Stimulated activated naive B cell treated with anti-CD40 and anti-IgM and Interleukin-4, amounts not matched to agents 10 μg/mL and 1 μg/mL and 100 μg/mL, for 72 hours (primary cell): ENCODE measurements at regions not wholly inside any gene's neighbourhood (a gene's known extent, or its start where the extent isn't known, plus 50 kb on each side); places are given as distances from the start of the nearest gene placed in this dataset.
A peak's percentile ranks its signal among the peaks of the same experiment; 100 is the strongest.

Experiments used
- ATAC-seq, 2 donors: fragments of 150-1000 bp; cut with Tn5 transposase; replicated peaks; 2 replicates each; pipeline ENCODE4 v1.10.0; 2021; ENCODE audit warnings: moderate library complexity in 1 of 2
- DNase-seq: peaks from one replicate; pipeline ENCODE4 v3.0.0; 2021
- H3K27ac Mint-ChIP-seq: one replicate; pipeline ENCODE4 v1.8.0; 2022; ENCODE audit warnings: mild to moderate bottlenecking, mixed read lengths
- H3K27me3 Mint-ChIP-seq, 2 donors: one replicate each; pipeline ENCODE4 v1.8.0; 2022; ENCODE audit warnings: mixed read lengths in 2 of 2
- H3K36me3 Mint-ChIP-seq, 2 donors: one replicate each; pipeline ENCODE4 v1.8.0; 2022; ENCODE audit warnings: mixed read lengths in 2 of 2, mild to moderate bottlenecking in 1 of 2
- H3K4me1 Mint-ChIP-seq, 2 donors: one replicate each; pipeline ENCODE4 v1.8.0; 2022; ENCODE audit warnings: mixed read lengths in 2 of 2, mild to moderate bottlenecking in 1 of 2
- H3K4me3 Mint-ChIP-seq, 2 donors: one replicate each; pipeline ENCODE4 v1.8.0; 2022; ENCODE audit warnings: mild to moderate bottlenecking in 2 of 2, mixed read lengths in 2 of 2, moderate library complexity in 1 of 2
- H3K9me3 Mint-ChIP-seq, 2 donors: one replicate each; pipeline ENCODE4 v1.8.0; 2022; ENCODE audit warnings: mixed read lengths in 2 of 2, mild to moderate bottlenecking in 1 of 2

DNA sequence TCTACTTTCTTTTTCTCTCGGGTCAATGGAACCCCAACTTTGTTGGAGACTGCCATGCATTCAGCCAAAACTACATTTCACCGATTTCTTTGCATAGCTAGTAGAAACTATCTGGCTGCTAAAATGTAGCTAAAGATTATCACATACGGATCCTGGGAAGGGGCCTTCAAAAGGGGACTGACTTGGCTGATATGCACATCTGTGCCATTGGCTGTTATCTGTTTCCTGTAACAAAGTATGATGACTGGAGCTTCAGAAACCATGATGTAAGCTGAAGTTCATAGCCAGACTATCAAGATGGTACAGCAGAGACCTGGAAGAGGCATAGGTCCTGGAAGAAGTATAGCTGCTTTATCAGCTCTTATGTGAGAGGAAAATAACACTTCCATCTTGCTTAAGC is 179.1 kb downstream of the NSUN3 start:
- H3K27ac Mint-ChIP-seq, result no peak overlapping the region
- no peaks in the 10 kb centered on the region for H3K4me1 Mint-ChIP-seq
- DNase-seq (no peak), ATAC-seq (no peak)
- no peak overlapping the region for H3K4me3 Mint-ChIP-seq
- no peaks in the 10 kb centered on the region for H3K27me3 Mint-ChIP-seq
- H3K9me3 Mint-ChIP-seq, result peaks cover 0 to 4% of the 10 kb centered on the region in 2 donors
- no peaks in the 10 kb centered on the region for H3K36me3 Mint-ChIP-seq

DNA sequence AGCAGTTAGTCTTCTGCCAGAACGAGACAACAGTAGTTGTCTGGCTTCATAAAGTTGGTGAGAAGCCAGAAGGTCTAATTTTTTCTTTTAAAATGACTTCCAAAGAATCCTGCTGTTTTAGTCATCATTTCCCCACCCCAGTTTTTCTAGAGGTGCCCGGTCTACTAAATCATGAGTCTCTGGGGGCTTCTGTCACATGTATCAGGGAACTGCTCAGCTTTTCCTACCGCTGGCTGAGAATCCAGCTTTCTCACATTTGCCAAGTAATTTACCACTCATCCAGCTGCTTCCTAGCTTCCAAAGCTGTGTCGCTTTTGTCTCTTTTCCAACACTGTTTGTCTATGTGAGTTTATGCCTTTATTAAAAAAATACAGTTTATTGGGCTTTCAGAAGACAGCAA is 183.3 kb downstream of the NSUN3 start:
- Mint-ChIP-seq H3K4me1 (no peaks in the 10 kb centered on the region), H3K9me3 (no peaks in the 10 kb centered on the region)

DNA sequence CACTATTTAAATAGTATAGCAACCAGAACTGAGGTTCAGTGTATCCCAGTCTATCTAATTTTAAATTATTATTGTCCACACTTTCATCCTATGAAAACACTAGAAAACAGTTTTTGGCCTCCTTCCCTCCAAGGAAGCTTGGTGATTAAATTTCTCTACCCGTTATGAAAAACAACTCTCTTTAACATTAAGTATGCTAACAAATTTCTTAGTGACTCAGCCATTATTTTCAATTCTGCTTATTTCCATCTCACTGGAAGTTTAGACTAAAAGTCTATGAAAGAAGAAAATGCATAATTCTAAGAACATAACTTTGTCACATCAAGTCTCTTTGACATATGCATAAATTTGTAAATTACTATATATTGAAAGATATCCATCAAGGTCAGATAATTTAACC is 185.2 kb downstream of the NSUN3 start:
- no peak for DNase-seq
- Mint-ChIP-seq H3K4me1 (no peaks in the 10 kb centered on the region), H3K9me3 (no peaks in the 10 kb centered on the region), H3K4me3 (no peak overlapping the region), H3K36me3 (no peaks in the 10 kb centered on the region), H3K27me3 (peaks cover 3 to 7% of the 10 kb centered on the region in 2 donors), H3K27ac (no peak overlapping the region)
- ATAC-seq, result no peak

More for the DNA sequence above, 183.3 kb downstream of the NSUN3 start:
- DNase-seq (no peak), ATAC-seq (no peak)
- no peak overlapping the region for H3K4me3 Mint-ChIP-seq
- no peak overlapping the region for H3K27ac Mint-ChIP-seq
- no peaks in the 10 kb centered on the region for H3K36me3 Mint-ChIP-seq
- H3K27me3 Mint-ChIP-seq, result peaks cover 3 to 7% of the 10 kb centered on the region in 2 donors

DNA sequence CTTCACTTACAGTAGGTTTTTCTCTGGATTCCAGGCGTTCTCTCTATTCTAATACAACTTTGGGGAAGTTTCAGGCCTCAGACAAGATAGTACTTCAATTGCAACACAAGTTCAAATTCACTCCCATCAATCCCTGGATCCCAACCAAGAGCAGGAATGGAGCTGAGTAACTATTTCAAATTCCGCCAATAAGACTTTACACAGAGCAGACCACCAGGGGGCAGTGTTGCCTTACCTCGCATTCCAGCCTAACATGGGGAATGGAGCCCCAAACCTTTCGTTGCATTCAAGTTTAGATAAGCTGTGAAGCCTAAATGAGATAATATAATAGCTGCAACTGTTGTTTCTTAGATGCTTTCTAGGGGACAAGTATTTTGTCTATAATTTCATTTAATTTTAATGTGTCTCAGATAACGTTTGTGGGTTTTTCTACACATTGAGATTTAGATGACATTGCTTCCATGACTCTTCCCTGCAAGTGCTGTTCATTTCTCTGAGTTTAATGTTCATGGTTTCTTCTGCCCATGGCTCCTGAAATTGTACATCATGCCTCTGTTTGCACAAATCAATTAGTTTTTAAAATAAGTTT is 186.7 kb downstream of the NSUN3 start:
- Mint-ChIP-seq H3K36me3 (no peaks in the 10 kb centered on the region), H3K27ac (no peak overlapping the region), H3K4me1 (no peaks in the 10 kb centered on the region), H3K9me3 (no peaks in the 10 kb centered on the region), H3K4me3 (no peak overlapping the region), H3K27me3 (peaks cover 3 to 7% of the 10 kb centered on the region in 2 donors)
- peak; percentile 50 to 60 for ATAC-seq
- DNase-seq, result peak; percentile 25

DNA sequence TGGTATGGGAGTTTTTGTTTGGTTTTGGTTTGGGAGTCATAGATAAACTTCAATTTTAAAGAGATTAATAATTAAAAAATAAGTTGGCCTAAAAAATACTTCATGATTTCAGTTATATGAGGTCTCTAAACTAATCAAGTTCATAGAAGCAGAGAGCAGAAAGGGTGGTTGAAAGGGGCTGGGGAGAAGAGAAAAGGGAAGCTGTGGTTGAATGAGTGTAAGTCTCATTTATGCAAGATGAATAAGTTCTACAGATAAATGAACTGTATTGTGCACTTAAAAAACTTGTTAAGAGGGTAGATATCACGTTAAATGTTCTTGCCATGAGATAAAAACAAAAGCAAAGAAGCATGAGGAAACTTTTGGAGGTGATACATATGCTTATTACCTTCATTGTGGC is 188.7 kb downstream of the NSUN3 start:
- no peaks in the 10 kb centered on the region for H3K36me3 Mint-ChIP-seq
- H3K27me3 Mint-ChIP-seq, result peaks cover 3 to 7% of the 10 kb centered on the region in 2 donors
- ATAC-seq (no peak), DNase-seq (no peak)
- H3K27ac Mint-ChIP-seq, result no peak overlapping the region
- H3K4me3 Mint-ChIP-seq, result no peak overlapping the region
- H3K4me1 Mint-ChIP-seq, result no peaks in the 10 kb centered on the region
- no peaks in the 10 kb centered on the region for H3K9me3 Mint-ChIP-seq

DNA sequence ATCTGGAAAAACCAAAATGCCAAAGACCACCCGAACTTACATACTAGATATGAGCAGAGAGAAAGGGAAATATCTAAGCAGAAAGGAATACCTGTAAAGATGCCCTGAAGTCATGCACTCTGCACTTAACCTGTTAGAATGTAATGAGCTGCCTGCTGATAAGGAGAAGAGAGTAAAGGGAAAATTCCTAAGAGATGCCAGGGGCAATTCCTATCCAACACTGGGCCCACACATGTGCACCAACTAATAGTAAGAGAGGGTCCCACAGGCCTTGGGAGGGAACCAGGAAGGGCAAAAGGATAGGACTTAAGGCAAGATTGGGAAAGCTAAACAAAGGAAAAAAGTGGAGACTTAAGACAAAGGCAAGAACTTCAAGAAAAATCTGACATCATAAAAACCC is 189.5 kb downstream of the NSUN3 start:
- H3K4me1 Mint-ChIP-seq, result no peaks in the 10 kb centered on the region
- H3K36me3 Mint-ChIP-seq, result no peaks in the 10 kb centered on the region
- no peaks in the 10 kb centered on the region for H3K9me3 Mint-ChIP-seq
- no peak for ATAC-seq
- H3K4me3 Mint-ChIP-seq, result no peak overlapping the region
- no peak for DNase-seq
- H3K27me3 Mint-ChIP-seq, result peaks cover 3 to 7% of the 10 kb centered on the region in 2 donors
- no peak overlapping the region for H3K27ac Mint-ChIP-seq

DNA sequence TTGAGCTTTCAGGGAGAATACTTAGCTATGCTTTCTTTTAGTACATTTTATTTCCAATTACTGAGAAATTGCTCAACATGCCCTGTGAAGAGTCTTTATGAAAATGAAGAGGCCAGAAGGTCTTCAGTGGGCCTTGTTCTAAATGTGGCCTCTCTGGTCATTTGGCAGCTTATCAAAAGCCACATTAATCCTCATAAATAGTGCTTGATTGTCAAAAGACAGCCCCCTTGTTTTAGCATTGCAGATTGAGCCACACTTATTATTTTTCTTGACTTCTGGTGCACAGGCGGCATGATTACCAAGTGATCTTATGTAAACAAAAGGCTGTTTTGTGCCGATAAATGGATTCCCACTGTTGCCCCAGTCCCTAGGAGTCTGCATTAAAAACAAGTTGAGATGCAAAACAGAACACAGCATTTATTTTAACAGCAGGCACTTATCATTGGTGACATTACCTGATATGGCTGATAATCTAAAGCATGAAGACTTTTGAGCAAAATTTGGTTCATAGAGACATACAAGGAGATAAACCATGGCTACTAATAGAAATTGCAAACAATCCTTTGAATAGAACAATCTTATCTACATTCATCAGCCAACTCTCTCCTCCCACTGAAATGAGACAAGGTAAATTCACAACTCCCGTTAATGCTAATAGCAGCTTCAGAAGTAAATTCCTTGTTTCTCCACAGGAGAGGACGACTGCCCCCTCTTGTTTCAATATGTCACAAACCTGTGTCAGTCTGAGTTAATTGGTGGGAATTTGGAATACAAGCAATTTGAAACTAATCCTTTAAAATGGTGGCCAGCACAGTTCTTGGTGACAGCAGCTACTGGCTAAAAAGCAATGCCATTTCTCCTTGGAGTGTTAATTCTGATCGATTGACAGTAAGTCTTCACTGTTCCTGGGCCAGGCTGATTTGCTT is 194.3 kb downstream of the NSUN3 start:
- no peaks in the 10 kb centered on the region for H3K36me3 Mint-ChIP-seq
- H3K27me3 Mint-ChIP-seq, result no peaks in the 10 kb centered on the region
- ATAC-seq (no peak), DNase-seq (no peak)
- H3K9me3 Mint-ChIP-seq, result peaks cover 0 to 1% of the 10 kb centered on the region in 2 donors
- H3K27ac Mint-ChIP-seq, result no peak overlapping the region
- H3K4me1 Mint-ChIP-seq, result no peaks in the 10 kb centered on the region
- no peak overlapping the region for H3K4me3 Mint-ChIP-seq

DNA sequence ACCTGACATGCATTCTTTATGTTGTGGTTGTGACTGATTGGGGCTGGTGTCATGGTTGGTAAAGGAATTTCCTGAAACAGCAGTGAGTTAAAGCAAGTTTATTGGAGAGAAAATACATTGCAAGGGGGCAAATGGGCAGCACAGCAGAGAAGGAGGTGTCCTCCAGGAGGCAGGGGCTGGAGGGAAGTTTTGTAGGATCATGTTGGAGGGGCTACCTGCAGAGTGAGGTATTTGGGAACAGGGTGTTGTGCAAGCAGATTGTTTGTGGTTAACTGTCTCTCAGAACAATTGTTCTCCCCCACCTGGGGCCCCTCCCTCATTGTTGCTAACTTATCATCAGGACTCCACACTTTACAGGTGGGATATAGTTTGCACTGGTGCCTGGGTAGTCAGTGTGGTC is 196.0 kb downstream of the NSUN3 start:
- no peak for ATAC-seq
- Mint-ChIP-seq H3K27me3 (no peaks in the 10 kb centered on the region), H3K4me1 (no peaks in the 10 kb centered on the region), H3K27ac (no peak overlapping the region), H3K4me3 (no peak overlapping the region), H3K9me3 (peaks cover 0 to 1% of the 10 kb centered on the region in 2 donors), H3K36me3 (no peaks in the 10 kb centered on the region)
- DNase-seq, result no peak

DNA sequence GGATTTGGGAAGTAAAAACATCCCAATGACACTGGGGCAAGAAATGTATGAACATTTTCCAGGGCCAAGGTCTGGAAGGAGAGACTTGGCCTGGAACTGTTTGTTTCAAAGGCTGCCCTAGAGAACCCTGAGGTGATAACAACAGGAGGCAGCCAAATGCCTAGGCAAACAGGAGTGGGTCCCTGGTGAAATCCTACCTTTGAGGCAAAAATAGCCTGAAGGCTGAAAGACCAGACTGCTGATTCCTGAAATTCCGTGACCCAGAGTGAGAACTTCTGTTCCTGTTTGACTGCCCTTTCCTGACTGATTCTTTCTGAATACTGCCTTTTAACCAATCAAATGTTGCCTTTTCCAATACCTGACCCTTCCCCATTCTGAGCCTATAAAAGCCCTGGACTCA is 196.4 kb downstream of the NSUN3 start:
- Mint-ChIP-seq H3K4me3 (no peak overlapping the region), H3K4me1 (no peaks in the 10 kb centered on the region), H3K9me3 (peaks cover 0 to 1% of the 10 kb centered on the region in 2 donors), H3K36me3 (no peaks in the 10 kb centered on the region), H3K27me3 (no peaks in the 10 kb centered on the region), H3K27ac (no peak overlapping the region)
- DNase-seq (no peak), ATAC-seq (no peak)

DNA sequence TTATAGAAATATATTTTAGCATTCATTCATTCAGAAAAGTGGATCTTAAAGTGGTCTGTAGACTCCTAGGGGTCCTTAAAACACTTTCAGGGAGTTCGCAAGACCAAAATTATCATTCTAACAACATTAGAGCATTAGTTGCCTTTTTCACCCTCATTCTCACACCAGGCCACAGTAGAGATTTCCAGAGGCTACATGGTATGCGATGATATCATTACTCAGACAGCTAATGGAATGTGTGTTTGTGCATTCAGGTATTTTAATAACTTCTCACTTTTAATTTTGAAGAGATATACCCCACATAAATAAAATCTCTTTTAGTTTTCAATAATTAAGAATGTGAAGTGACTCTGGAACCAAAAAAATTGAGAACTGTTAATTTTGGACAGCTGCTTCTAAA is 206.9 kb downstream of the NSUN3 start:
- no peak for ATAC-seq
- no peaks in the 10 kb centered on the region for H3K36me3 Mint-ChIP-seq

DNA sequence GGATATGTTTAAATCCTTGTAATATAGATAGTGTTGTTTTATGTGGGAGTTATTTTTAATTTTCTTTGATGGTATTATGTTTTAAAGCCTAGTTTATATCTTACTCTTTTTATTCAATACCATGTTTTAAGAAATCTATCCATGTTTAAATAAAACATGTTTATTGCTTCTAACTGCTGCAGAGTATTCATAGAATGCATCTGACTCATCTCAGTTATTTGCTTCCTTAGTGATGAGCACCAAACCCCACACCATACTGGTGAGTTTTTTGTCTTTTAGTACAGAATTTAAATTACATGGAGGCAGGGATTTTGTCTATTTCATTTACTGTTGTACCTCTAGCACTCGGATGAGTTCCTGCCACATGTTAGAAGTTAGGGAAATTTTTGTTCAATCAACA is 209.2 kb downstream of the NSUN3 start:
- Mint-ChIP-seq H3K27ac (no peak overlapping the region), H3K9me3 (peaks cover 0 to 1% of the 10 kb centered on the region in 2 donors), H3K36me3 (no peaks in the 10 kb centered on the region), H3K27me3 (no peaks in the 10 kb centered on the region), H3K4me3 (no peak overlapping the region), H3K4me1 (no peaks in the 10 kb centered on the region)
- ATAC-seq, result no peak
- DNase-seq, result no peak

More for the DNA sequence above, 206.9 kb downstream of the NSUN3 start:
- H3K4me1 Mint-ChIP-seq, result no peaks in the 10 kb centered on the region
- peaks cover 0 to 1% of the 10 kb centered on the region in 2 donors for H3K9me3 Mint-ChIP-seq
- H3K27ac Mint-ChIP-seq, result no peak overlapping the region
- DNase-seq, result no peak
- no peak overlapping the region for H3K4me3 Mint-ChIP-seq
- H3K27me3 Mint-ChIP-seq, result no peaks in the 10 kb centered on the region

DNA sequence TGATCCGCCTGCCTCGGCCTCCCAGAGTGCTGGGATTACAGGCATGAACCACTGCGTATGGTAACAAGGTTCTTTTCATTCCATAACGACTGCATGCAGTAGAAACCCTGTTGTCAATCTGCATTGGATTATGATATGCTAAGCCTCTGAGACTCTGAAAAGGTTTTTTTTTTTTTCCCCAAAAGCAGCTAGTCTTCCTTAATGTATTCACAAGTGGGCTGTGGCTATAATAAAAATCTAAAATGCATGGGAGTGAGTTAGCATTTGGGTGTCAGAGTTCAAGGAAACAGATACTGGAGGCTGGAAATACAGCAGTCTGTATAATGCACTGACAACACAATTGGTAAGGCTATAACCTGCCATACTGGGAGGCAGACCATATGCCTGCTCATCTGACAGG is 218.1 kb downstream of the NSUN3 start:
- Mint-ChIP-seq H3K4me1 (no peaks in the 10 kb centered on the region), H3K9me3 (peaks cover 2 to 3% of the 10 kb centered on the region in 2 donors), H3K4me3 (no peak overlapping the region), H3K27me3 (no peaks in the 10 kb centered on the region), H3K27ac (no peak overlapping the region), H3K36me3 (no peaks in the 10 kb centered on the region)
- DNase-seq, result no peak
- no peak for ATAC-seq

DNA sequence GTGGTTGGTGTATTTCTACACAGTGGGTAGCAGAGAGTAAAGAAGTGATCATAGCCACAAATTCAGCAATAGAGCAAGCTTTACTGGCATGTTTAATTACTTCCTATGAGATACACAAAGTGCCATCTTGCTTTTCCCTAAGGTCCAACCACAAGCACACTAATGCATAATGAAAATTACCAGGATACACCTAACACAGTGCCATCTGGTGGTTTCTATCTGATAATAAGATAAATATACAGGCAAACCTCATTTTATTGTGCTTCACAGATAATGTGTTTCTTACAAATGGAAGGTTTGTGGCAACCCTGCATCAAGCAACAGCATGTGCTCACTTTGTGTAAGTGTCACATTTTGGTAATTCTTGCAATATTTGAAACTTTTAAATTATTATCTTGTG is 223.0 kb downstream of the NSUN3 start:
- no peaks in the 10 kb centered on the region for H3K4me1 Mint-ChIP-seq
- H3K4me3 Mint-ChIP-seq, result no peak overlapping the region
- DNase-seq (no peak), ATAC-seq (no peak)
- peaks cover 0 to 2% of the 10 kb centered on the region in 2 donors for H3K9me3 Mint-ChIP-seq
- no peaks in the 10 kb centered on the region for H3K36me3 Mint-ChIP-seq
- no peaks in the 10 kb centered on the region for H3K27me3 Mint-ChIP-seq
- H3K27ac Mint-ChIP-seq, result no peak overlapping the region

DNA sequence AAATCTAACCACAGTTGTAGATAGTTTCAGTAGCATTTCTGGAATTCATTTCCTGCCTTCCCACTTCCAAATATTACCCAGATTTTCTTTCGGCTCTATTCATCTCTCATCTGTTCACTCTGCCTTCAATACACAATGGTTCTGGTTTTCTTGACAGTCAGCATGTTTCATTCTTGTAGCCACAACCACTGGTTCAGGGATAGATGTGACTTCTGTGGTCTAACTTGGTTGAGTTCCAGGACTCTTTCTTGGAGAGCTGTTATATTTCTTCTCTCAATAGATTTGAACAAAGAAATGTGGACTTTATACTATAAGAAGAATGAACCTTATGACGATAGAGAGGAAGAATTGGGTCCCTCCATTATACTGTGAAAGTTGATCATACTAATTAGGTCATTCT is 228.8 kb downstream of the NSUN3 start:
- DNase-seq (no peak), ATAC-seq (no peak)
- Mint-ChIP-seq H3K27ac (no peak overlapping the region), H3K36me3 (no peaks in the 10 kb centered on the region), H3K4me1 (no peaks in the 10 kb centered on the region), H3K9me3 (peaks cover 0 to 4% of the 10 kb centered on the region in 2 donors), H3K4me3 (no peak overlapping the region), H3K27me3 (no peaks in the 10 kb centered on the region)

DNA sequence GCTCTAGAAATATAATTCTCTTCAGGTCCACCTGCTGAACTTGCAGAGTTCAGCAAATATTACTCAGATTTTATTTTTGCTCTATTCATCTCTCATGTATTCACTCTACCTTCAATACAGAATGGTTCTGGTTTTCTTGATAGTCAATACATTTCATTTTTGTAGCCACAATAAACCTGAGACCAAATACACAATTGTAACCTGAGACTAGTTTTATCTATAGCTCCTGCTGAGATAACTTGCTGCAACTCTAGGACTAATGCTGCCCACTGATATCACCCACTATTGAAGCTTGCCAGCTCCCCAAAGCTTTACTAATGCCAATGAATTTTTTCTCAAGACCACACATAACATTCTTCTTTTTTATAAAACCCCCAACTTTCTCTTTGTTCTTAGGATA is 229.3 kb downstream of the NSUN3 start:
- no peak overlapping the region for H3K4me3 Mint-ChIP-seq
- H3K9me3 Mint-ChIP-seq, result peaks cover 0 to 7% of the 10 kb centered on the region in 2 donors
- H3K36me3 Mint-ChIP-seq, result no peaks in the 10 kb centered on the region
- ATAC-seq (no peak), DNase-seq (no peak)
- H3K4me1 Mint-ChIP-seq, result no peaks in the 10 kb centered on the region
- H3K27ac Mint-ChIP-seq, result no peak overlapping the region
- no peaks in the 10 kb centered on the region for H3K27me3 Mint-ChIP-seq
